ENCODE measurements at regions not wholly inside any gene's neighbourhood (a gene's known extent, or its start where the extent isn't known, plus 50 kb on each side); places are given as distances from the start of the nearest gene placed in this dataset.
A peak's percentile ranks its signal among the peaks of the same experiment; 100 is the strongest.
"Not testable (repeated sequence)": the region's sequence is repeated elsewhere in the genome, so short reads cannot be mapped to it uniquely, and the experiment has no call there.

GRCh38 chr6:105871542-105871941 lies 214.6 kb upstream of the PRDM1 start:
- TF ChIP-seq TAF1 (IDR thresholded peaks at IDR 0.05; ENCODE audit: low read depth, low read length): no peak
- TF ChIP-seq POLR2AphosphoS5 (IDR thresholded peaks at IDR 0.05; ENCODE audit: low read depth, low read length): no peak
- no peak for TF ChIP-seq PAX5 (IDR thresholded peaks at IDR 0.05; ENCODE audit: insufficient read depth, low read length, severe bottlenecking)
- TF ChIP-seq POLR2A (IDR thresholded peaks at IDR 0.05; ENCODE audit: low read depth, low read length): no peak
- TF ChIP-seq SPI1 (IDR thresholded peaks at IDR 0.05; ENCODE audit: low read depth, low read length): no peak
- no peak for TF ChIP-seq POU2F2 (IDR thresholded peaks at IDR 0.05; ENCODE audit: low read depth, low read length)
- FAIRE-seq: no peak
- DNase-seq (ENCODE audit: insufficient read length, low spot score): no peak

GRCh38 chr6:105869835-105870440 lies 216.2 kb upstream of the PRDM1 start:
- TF ChIP-seq TAF1 (IDR thresholded peaks at IDR 0.05; ENCODE audit: low read depth, low read length) (no peak), PAX5 (IDR thresholded peaks at IDR 0.05; ENCODE audit: insufficient read depth, low read length, severe bottlenecking) (no peak), SPI1 (IDR thresholded peaks at IDR 0.05; ENCODE audit: low read depth, low read length) (no peak), POU2F2 (IDR thresholded peaks at IDR 0.05; ENCODE audit: low read depth, low read length) (no peak), POLR2AphosphoS5 (IDR thresholded peaks at IDR 0.05; ENCODE audit: low read depth, low read length) (no peak), POLR2A (IDR thresholded peaks at IDR 0.05; ENCODE audit: low read depth, low read length) (no peak)
- FAIRE-seq: no peak
- DNase-seq (ENCODE audit: insufficient read length, low spot score): no peak

DNA sequence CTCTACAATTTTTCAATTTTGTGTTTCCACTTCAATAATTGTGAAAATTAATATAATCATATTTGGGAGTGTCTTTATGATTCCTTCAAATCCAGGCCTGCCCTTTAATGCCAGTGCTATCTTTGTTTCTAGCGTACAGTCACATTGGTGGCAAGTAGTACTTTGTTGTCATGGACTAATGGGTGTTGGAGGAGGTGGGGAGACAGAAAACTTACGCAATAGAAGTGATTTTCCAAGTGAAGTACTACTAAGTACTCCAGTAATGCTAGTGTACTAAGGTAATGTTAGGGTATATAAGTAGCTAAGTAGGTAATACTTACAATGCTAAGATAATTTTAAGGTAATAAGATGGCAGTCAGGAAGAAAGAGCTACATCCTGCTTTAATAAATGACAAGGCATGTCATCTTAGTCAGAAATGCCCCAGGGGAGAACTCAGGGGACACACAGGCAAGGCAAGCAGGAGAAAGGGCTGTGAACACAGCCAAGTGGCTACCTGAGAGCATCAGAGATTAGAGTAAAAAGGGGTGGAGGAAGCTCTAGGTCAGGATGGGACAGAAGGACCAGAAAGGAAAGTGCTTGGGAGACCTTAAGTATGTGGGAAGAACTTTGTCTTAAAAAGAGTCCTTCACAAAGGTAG lies 217.2 kb upstream of the PRDM1 start:
- no peak for TF ChIP-seq POU2F2 (IDR thresholded peaks at IDR 0.05; ENCODE audit: low read depth, low read length)
- no peak for TF ChIP-seq PAX5 (IDR thresholded peaks at IDR 0.05; ENCODE audit: insufficient read depth, low read length, severe bottlenecking)
- TF ChIP-seq TAF1 (IDR thresholded peaks at IDR 0.05; ENCODE audit: low read depth, low read length): no peak
- TF ChIP-seq SPI1 (IDR thresholded peaks at IDR 0.05; ENCODE audit: low read depth, low read length): no peak
- no peak for TF ChIP-seq POLR2AphosphoS5 (IDR thresholded peaks at IDR 0.05; ENCODE audit: low read depth, low read length)
- TF ChIP-seq POLR2A (IDR thresholded peaks at IDR 0.05; ENCODE audit: low read depth, low read length): no peak
- FAIRE-seq: no peak
- DNase-seq (ENCODE audit: insufficient read length, low spot score): no peak

DNA sequence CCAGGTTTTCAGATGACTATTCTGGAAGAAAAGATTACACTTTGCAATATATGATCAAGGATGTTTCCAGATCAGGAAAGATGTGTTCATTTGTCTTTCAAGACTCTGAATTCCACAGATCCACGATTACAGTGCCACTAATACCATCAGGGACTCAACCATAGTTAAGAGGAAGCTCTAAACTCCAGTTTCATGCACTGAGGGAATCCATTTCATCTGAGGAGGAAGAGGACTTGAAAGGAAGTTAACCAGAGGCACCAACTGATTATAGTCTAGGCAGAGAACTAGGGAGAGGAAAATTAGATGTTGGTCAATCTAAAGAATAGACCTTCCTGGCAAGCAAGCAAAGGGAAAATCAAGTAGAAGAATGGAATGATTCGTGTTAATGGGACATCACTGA lies 218.3 kb upstream of the PRDM1 start:
- FAIRE-seq (no peak), DNase-seq (ENCODE audit: insufficient read length, low spot score) (no peak)
- TF ChIP-seq POU2F2 (IDR thresholded peaks at IDR 0.05; ENCODE audit: low read depth, low read length) (no peak), SPI1 (IDR thresholded peaks at IDR 0.05; ENCODE audit: low read depth, low read length) (no peak), POLR2A (IDR thresholded peaks at IDR 0.05; ENCODE audit: low read depth, low read length) (no peak), PAX5 (IDR thresholded peaks at IDR 0.05; ENCODE audit: insufficient read depth, low read length, severe bottlenecking) (no peak), POLR2AphosphoS5 (IDR thresholded peaks at IDR 0.05; ENCODE audit: low read depth, low read length) (no peak), TAF1 (IDR thresholded peaks at IDR 0.05; ENCODE audit: low read depth, low read length) (no peak)

GRCh38 chr6:105867277-105867676 lies 218.9 kb upstream of the PRDM1 start:
- DNase-seq (ENCODE audit: insufficient read length, low spot score): no peak
- no peak for TF ChIP-seq TAF1 (IDR thresholded peaks at IDR 0.05; ENCODE audit: low read depth, low read length)
- TF ChIP-seq SPI1 (IDR thresholded peaks at IDR 0.05; ENCODE audit: low read depth, low read length): peak; percentile 44
- FAIRE-seq: no peak

DNA sequence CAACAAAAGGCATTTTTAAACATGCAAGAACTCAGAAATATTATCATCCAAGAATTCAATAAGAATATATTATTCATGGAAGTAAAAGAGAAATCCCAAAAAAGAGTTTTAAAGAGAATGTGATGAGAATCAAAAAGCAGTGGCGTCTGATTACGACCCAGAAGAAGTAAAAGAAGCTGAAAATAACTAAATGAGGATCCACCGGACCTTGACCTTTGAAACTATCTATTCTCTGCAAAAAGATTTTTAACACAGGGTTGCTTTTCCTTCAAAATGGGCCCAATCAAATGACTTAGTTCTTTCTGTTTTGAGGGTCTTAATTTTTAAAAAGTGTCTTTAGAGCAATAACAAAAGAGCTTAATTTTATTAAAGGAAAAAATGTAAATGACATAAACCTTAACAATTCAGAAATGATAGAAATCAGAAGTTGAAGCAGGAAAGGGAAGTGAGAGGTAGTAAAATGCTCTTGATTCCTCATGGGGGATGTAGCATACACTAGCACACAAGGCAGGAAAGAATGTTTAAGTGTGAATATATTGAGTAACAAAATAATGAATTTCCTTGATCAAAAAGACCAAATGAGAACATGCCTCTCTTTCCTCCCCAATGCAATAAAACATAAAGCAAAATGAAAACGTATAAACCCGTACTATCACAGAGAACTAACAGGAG lies 223.1 kb upstream of the PRDM1 start:
- no peak for DNase-seq (ENCODE audit: insufficient read length, low spot score)
- TF ChIP-seq SPI1 (IDR thresholded peaks at IDR 0.05; ENCODE audit: low read depth, low read length): peak; percentile 58
- no peak for TF ChIP-seq PAX5 (IDR thresholded peaks at IDR 0.05; ENCODE audit: insufficient read depth, low read length, severe bottlenecking)
- no peak for FAIRE-seq

DNA sequence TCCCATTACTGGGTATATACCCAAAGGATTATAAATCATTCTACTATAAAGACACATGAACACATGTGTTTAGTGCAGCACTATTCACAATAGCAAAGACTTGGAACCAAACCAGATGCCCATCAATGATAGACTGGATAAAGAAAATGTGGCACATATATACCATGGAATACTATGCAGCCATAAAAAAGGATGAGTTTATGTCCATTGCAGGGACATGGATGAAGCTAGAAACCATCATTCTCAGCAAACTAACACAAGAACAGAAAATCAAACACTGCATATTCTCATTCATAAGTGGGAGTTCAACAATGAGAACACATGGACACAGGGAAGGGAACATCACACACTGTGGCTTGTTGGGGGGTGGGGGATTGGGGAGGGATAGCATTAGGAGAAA lies 225.2 kb upstream of the PRDM1 start:
- FAIRE-seq; DNase-seq (ENCODE audit: insufficient read length, low spot score): not testable (repeated sequence)

GRCh38 chr6:105859457-105859856 lies 226.7 kb upstream of the PRDM1 start:
- FAIRE-seq: no peak
- no peak for TF ChIP-seq PAX5 (IDR thresholded peaks at IDR 0.05; ENCODE audit: insufficient read depth, low read length, severe bottlenecking)
- no peak for DNase-seq (ENCODE audit: insufficient read length, low spot score)

- not testable (repeated sequence) for FAIRE-seq; DNase-seq (ENCODE audit: insufficient read length, low spot score)
Observed at GRCh38 chr6:105858639-105859038, 227.5 kb upstream of the PRDM1 start.

GRCh38 chr6:105855433-105855832 lies 230.7 kb upstream of the PRDM1 start:
- no peak for TF ChIP-seq POU2F2 (IDR thresholded peaks at IDR 0.05; ENCODE audit: low read depth, low read length)
- no peak for TF ChIP-seq PAX5 (IDR thresholded peaks at IDR 0.05; ENCODE audit: insufficient read depth, low read length, severe bottlenecking)
- no peak for TF ChIP-seq POLR2A (IDR thresholded peaks at IDR 0.05; ENCODE audit: low read depth, low read length)
- no peak for TF ChIP-seq TAF1 (IDR thresholded peaks at IDR 0.05; ENCODE audit: low read depth, low read length)
- no peak for TF ChIP-seq SPI1 (IDR thresholded peaks at IDR 0.05; ENCODE audit: low read depth, low read length)
- no peak for TF ChIP-seq POLR2AphosphoS5 (IDR thresholded peaks at IDR 0.05; ENCODE audit: low read depth, low read length)
- DNase-seq (ENCODE audit: insufficient read length, low spot score) (no peak), FAIRE-seq (no peak)

GRCh38 chr6:105853979-105854378 lies 232.2 kb upstream of the PRDM1 start:
- DNase-seq (ENCODE audit: insufficient read length, low spot score); FAIRE-seq: not testable (repeated sequence)

Measured in GM12891 (cell line).